PC-9 (cell line): ENCODE measurements at regions not wholly inside any gene's neighbourhood (a gene's known extent, or its start where the extent isn't known, plus 50 kb on each side); places are given as distances from the start of the nearest gene placed in this dataset.

Experiments used
- BruUV-seq: library from RNA; stranded (reverse); fragments of 400-500 nt; replicated peaks from 2 replicates; lab custom pipeline; 2021; lab: Mats Ljungman, UMichigan
- CTCF ChIA-PET: fragments of 300-600 bp; sonication (Branson Sonifier 250); formaldehyde crosslinking; loops from one replicate; lab custom pipeline; 2022; ENCODE audit warnings: antibody characterized with exemption; lab: Charles Lee
- POLR2A ChIA-PET: fragments of 300-600 bp; sonication (Branson Sonifier 250); formaldehyde crosslinking; loops from one replicate; lab custom pipeline; 2022; ENCODE audit warnings: antibody characterized with exemption; ENCODE audit not compliant: unreplicated experiment; lab: Charles Lee
- DNase-seq, 2 experiments: peaks; one replicate each; pipeline versions ENCODE4 v3.0.0 to v3.0.0-alpha.2; 2015 to 2022; ENCODE audit warnings: mixed read lengths in 1 of 2
- H2AFZ ChIP-seq: fragments of 200-600 bp; sonication (generic); 2 replicates; pipeline ENCODE4 v1.8.1; 2017; ENCODE audit warnings: antibody characterized with exemption
- H3F3A ChIP-seq: fragments of 200-600 bp; sonication (generic); 2 replicates; pipeline ENCODE4 v1.8.1; 2017; ENCODE audit warnings: antibody characterized with exemption, mild to moderate bottlenecking, low read depth; ENCODE audit not compliant: insufficient read depth
- H3K27ac ChIP-seq: fragments of 200-600 bp; sonication (generic); 2 replicates; pipeline ENCODE4 v1.6.1; 2016; ENCODE audit warnings: mixed run types
- H3K27me3 ChIP-seq: fragments of 200-600 bp; sonication (generic); 2 replicates; pipeline ENCODE4 v1.6.1; 2016; ENCODE audit warnings: low read depth, mixed run types; ENCODE audit not compliant: insufficient read depth
- H3K36me3 ChIP-seq: fragments of 200-600 bp; sonication (generic); 2 replicates; pipeline ENCODE4 v1.6.1; 2016; ENCODE audit warnings: low read depth, mixed run types
- H3K4me1 ChIP-seq: fragments of 200-600 bp; sonication (generic); replicated peaks from 2 replicates; pipeline ENCODE4 v1.6.1; 2016; ENCODE audit warnings: mixed run types; ENCODE audit not compliant: insufficient read depth
- H3K4me2 ChIP-seq: fragments of 200-600 bp; sonication (generic); 2 replicates; pipeline ENCODE4 v1.6.1; 2017; ENCODE audit warnings: mixed run types
- H3K4me3 ChIP-seq: fragments of 200-600 bp; sonication (generic); 2 replicates; pipeline ENCODE4 v1.6.1; 2016; ENCODE audit warnings: mixed run types
- H3K79me2 ChIP-seq: fragments of 200-600 bp; sonication (generic); 2 replicates; pipeline ENCODE4 v1.6.1; 2017; ENCODE audit warnings: low read depth, mixed run types
- H3K9me2 ChIP-seq: fragments of 200-600 bp; sonication (generic); 2 replicates; pipeline ENCODE4 v1.8.1; 2017; ENCODE audit warnings: mild to moderate bottlenecking; ENCODE audit not compliant: insufficient read depth
- H3K9me3 ChIP-seq: fragments of 200-600 bp; sonication (generic); 2 replicates; pipeline ENCODE4 v1.8.1; 2016; ENCODE audit warnings: low read depth; ENCODE audit not compliant: insufficient read depth
- H4K20me1 ChIP-seq: fragments of 200-600 bp; sonication (generic); 2 replicates; pipeline ENCODE4 v1.8.1; 2017; ENCODE audit not compliant: insufficient read depth
- CTCF ChIP-seq: fragments of 200-600 bp; sonication (generic); conservative IDR thresholded peaks from 2 replicates; pipeline ENCODE4 v1.6.1; 2017; ENCODE audit warnings: mixed run types, antibody characterized with exemption, mild to moderate bottlenecking, moderate library complexity
- EZH2 ChIP-seq: fragments of 200-600 bp; sonication (generic); IDR thresholded peaks from 2 replicates; pipeline ENCODE4 v1.8.0; 2017; ENCODE audit warnings: antibody characterized with exemption, low read depth
- intact Hi-C: fragments of 100-400 bp; cut with micrococcal nuclease; formaldehyde crosslinking; loops from one replicate; pipeline ENCODE4 v1.10.0; 2022; ENCODE audit not compliant: unreplicated experiment

- H3K9me3 ChIP-seq, result peaks cover under 1% of the 10 kb centered on the region; the same call in 1 of the 2 replicates
- H3K79me2 ChIP-seq, result no peaks in the 10 kb centered on the region
- ChIA-PET CTCF (no interaction called here), POLR2A (no interaction called here)
- H3K4me2 ChIP-seq, result no peak overlapping the region
- no peaks in the 10 kb centered on the region for H3K4me1 ChIP-seq
- no TSS peak for BruUV-seq
- no peak overlapping the region for H2AFZ ChIP-seq
- H3F3A ChIP-seq, result no peaks in the 10 kb centered on the region
- no peaks in the 10 kb centered on the region for H4K20me1 ChIP-seq
- H3K27ac ChIP-seq, result no peak overlapping the region
- DNase-seq, result no peak
- no peak overlapping the region for H3K4me3 ChIP-seq
- no peak for TF ChIP-seq CTCF
- TF ChIP-seq EZH2, result no peak
- intact Hi-C loops, result no loop called here
- no peaks in the 10 kb centered on the region for H3K36me3 ChIP-seq
- no peaks in the 10 kb centered on the region for H3K9me2 ChIP-seq
- no peaks in the 10 kb centered on the region for H3K27me3 ChIP-seq
Observed at GRCh38 chr6:132205946-132206345, 195.3 kb downstream of the MOXD1 start.

- ChIA-PET CTCF (no interaction called here), POLR2A (no interaction called here)
- no TSS peak for BruUV-seq
- TF ChIP-seq EZH2 (no peak), CTCF (no peak)
- 0 out of 2 replicates have a peak, but pooled peaks cover under 1% of the 10 kb centered on the region for H3K9me3 ChIP-seq
- H2AFZ ChIP-seq, result no peak overlapping the region
- H3K27ac ChIP-seq, result no peak overlapping the region
- no peak for DNase-seq
- intact Hi-C loops, result no loop called here
- no peaks in the 10 kb centered on the region for H3K27me3 ChIP-seq
- H3K36me3 ChIP-seq, result no peaks in the 10 kb centered on the region
- H3K79me2 ChIP-seq, result no peaks in the 10 kb centered on the region
- no peaks in the 10 kb centered on the region for H3F3A ChIP-seq
- no peaks in the 10 kb centered on the region for H3K4me1 ChIP-seq
- H4K20me1 ChIP-seq, result no peaks in the 10 kb centered on the region
- H3K4me2 ChIP-seq, result no peak overlapping the region
- no peaks in the 10 kb centered on the region for H3K9me2 ChIP-seq
- no peak overlapping the region for H3K4me3 ChIP-seq
Observed at GRCh38 chr6:132204591-132204990, 196.7 kb downstream of the MOXD1 start.

- H3K9me3 ChIP-seq, result 0 out of 2 replicates have a peak, but pooled peaks cover 9% of the 10 kb centered on the region
- no peak overlapping the region for H3K4me2 ChIP-seq
- H3K4me1 ChIP-seq, result no peaks in the 10 kb centered on the region
- no peaks in the 10 kb centered on the region for H3F3A ChIP-seq
- H3K9me2 ChIP-seq, result no peaks in the 10 kb centered on the region
- TF ChIP-seq CTCF (no peak), EZH2 (no peak)
- intact Hi-C loops, result no loop called here
- H3K79me2 ChIP-seq, result no peaks in the 10 kb centered on the region
- H3K27me3 ChIP-seq, result no peaks in the 10 kb centered on the region
- H4K20me1 ChIP-seq, result no peaks in the 10 kb centered on the region
- H3K36me3 ChIP-seq, result no peaks in the 10 kb centered on the region
- H2AFZ ChIP-seq, result no peak overlapping the region
- DNase-seq, result no peak
- BruUV-seq, result no TSS peak
- no peak overlapping the region for H3K27ac ChIP-seq
- POLR2A ChIA-PET, result interaction anchor here (0.6 kb wide), 1 partner anchor 69 kb away, joined by 5 read pairs; no protein-coding TSS in a partner anchor
- H3K4me3 ChIP-seq, result no peak overlapping the region
- CTCF ChIA-PET, result no interaction called here
Observed at GRCh38 chr6:132202574-132202973, 198.7 kb downstream of the MOXD1 start.
